SK-N-SH treated with all-trans-retinoic acid at 6 μM for 48 hours (cell line): ENCODE measurements at regions not wholly inside any gene's neighbourhood (a gene's known extent, or its start where the extent isn't known, plus 50 kb on each side); places are given as distances from the start of the nearest gene placed in this dataset.

Experiments used
- ATAC-seq: fragments of 200-7000 bp; cut with Tn5 transposase; 3 replicates; pipeline ENCODE4 v1.9.1; 2020; ENCODE audit warnings: mild to moderate bottlenecking, moderate library complexity
- ARNTL ChIP-seq: fragments of 450-650 bp; formaldehyde crosslinking; IDR thresholded peaks from 2 replicates; pipeline ENCODE4 v1.5.0; 2020; ENCODE audit warnings: low read depth, mild to moderate bottlenecking, moderate library complexity, borderline replicate concordance
- CREB5 ChIP-seq: fragments of 250-450 bp; sonication (Bioruptor Pico); IDR thresholded peaks from 2 replicates; pipeline ENCODE4 v1.5.1; 2020; ENCODE audit warnings: low read depth, mild to moderate bottlenecking, moderate library complexity
- CSDC2 ChIP-seq: fragments of 250-450 bp; sonication (Bioruptor Pico); IDR thresholded peaks from 2 replicates; pipeline ENCODE4 v1.5.0; 2020; ENCODE audit warnings: mild to moderate bottlenecking, moderate library complexity
- CSRNP3 ChIP-seq: fragments of 250-450 bp; sonication (Bioruptor Pico); IDR thresholded peaks from 2 replicates; pipeline ENCODE4 v1.5.1; 2021; ENCODE audit warnings: mild to moderate bottlenecking, moderate library complexity
- ESRRG ChIP-seq: fragments of 250-450 bp; sonication (Bioruptor Pico); IDR thresholded peaks from 2 replicates; pipeline ENCODE4 v1.6.1; 2021; ENCODE audit warnings: mild to moderate bottlenecking
- GLIS3 ChIP-seq: fragments of 250-450 bp; sonication (Bioruptor Pico); IDR thresholded peaks from 2 replicates; pipeline ENCODE4 v1.5.0; 2020; ENCODE audit warnings: mild to moderate bottlenecking, moderate library complexity
- ISL1 ChIP-seq: fragments of 250-450 bp; sonication (Bioruptor Pico); IDR thresholded peaks from 2 replicates; pipeline ENCODE4 v2.1.2; 2022; ENCODE audit warnings: mild to moderate bottlenecking, moderate library complexity
- OSR1 ChIP-seq: fragments of 250-450 bp; sonication (Bioruptor Pico); IDR thresholded peaks from 2 replicates; pipeline ENCODE4 v1.8.0; 2022; ENCODE audit warnings: moderate library complexity, mild to moderate bottlenecking, inconsistent platforms
- PATZ1 ChIP-seq: fragments of 250-450 bp; sonication (Bioruptor Pico); IDR thresholded peaks from 2 replicates; pipeline ENCODE4 v1.8.0; 2020; ENCODE audit warnings: mild to moderate bottlenecking, moderate library complexity, borderline replicate concordance
- PPARA ChIP-seq: fragments of 250-450 bp; sonication (Bioruptor Pico); IDR thresholded peaks from 2 replicates; pipeline ENCODE4 v1.5.0; 2020; ENCODE audit warnings: mild to moderate bottlenecking, borderline replicate concordance
- RARB ChIP-seq: fragments of 250-450 bp; sonication (Bioruptor Pico); IDR thresholded peaks from 2 replicates; pipeline ENCODE4 v1.8.0; 2021; ENCODE audit warnings: mild to moderate bottlenecking, moderate library complexity
- SNAI2 ChIP-seq: fragments of 250-450 bp; sonication (Bioruptor Pico); IDR thresholded peaks from 2 replicates; pipeline ENCODE4 v1.5.0; 2020; ENCODE audit warnings: mild to moderate bottlenecking, moderate library complexity
- TCF4 ChIP-seq: fragments of 250-450 bp; sonication (Bioruptor Pico); IDR thresholded peaks from 2 replicates; pipeline ENCODE4 v1.8.0; 2021; ENCODE audit warnings: mild to moderate bottlenecking, moderate library complexity, borderline replicate concordance
- TOX ChIP-seq: fragments of 250-450 bp; sonication (Bioruptor Pico); IDR thresholded peaks from 2 replicates; pipeline ENCODE4 v1.8.0; 2021; ENCODE audit warnings: mild to moderate bottlenecking, moderate library complexity, borderline replicate concordance
- TSHZ2 ChIP-seq: fragments of 250-450 bp; sonication (Bioruptor Pico); IDR thresholded peaks from 2 replicates; pipeline ENCODE4 v1.5.0; 2020; ENCODE audit warnings: mild to moderate bottlenecking, moderate library complexity
- ZC3H10 ChIP-seq: fragments of 250-450 bp; sonication (Bioruptor Pico); IDR thresholded peaks from 2 replicates; pipeline ENCODE4 v1.5.1; 2021; ENCODE audit warnings: mild to moderate bottlenecking, moderate library complexity
- ZFP30 ChIP-seq: fragments of 450-650 bp; formaldehyde crosslinking; IDR thresholded peaks from 2 replicates; pipeline ENCODE4 v1.5.0; 2022; ENCODE audit warnings: mild to moderate bottlenecking, moderate library complexity
- ZNF70 ChIP-seq: fragments of 450-650 bp; formaldehyde crosslinking; IDR thresholded peaks from 2 replicates; pipeline ENCODE4 v1.5.0; 2020; ENCODE audit warnings: mild to moderate bottlenecking, moderate library complexity

GRCh38 chr11:91880660-91881059 lies 344.0 kb upstream of the FAT3 start:
- TF ChIP-seq CREB5 (CRISPR knock-in tag): no peak
- no peak for TF ChIP-seq ZFP30
- TF ChIP-seq OSR1: no peak
- no peak for TF ChIP-seq ARNTL
- TF ChIP-seq ZC3H10 (CRISPR knock-in tag): no peak
- TF ChIP-seq ZNF70 (CRISPR knock-in tag): no peak
- no peak for TF ChIP-seq PPARA (CRISPR knock-in tag)
- no peak for TF ChIP-seq TSHZ2 (CRISPR knock-in tag)
- no peak for TF ChIP-seq CSDC2 (CRISPR knock-in tag)
- no peak for TF ChIP-seq GLIS3 (CRISPR knock-in tag)
- no peak for TF ChIP-seq TCF4
- no peak for TF ChIP-seq PATZ1 (CRISPR knock-in tag)
- no peak for TF ChIP-seq TOX (CRISPR knock-in tag)
- TF ChIP-seq ESRRG: no peak
- ATAC-seq: no peak

GRCh38 chr11:91876746-91877145 lies 347.9 kb upstream of the FAT3 start:
- no peak for TF ChIP-seq PPARA (CRISPR knock-in tag)
- TF ChIP-seq OSR1: no peak
- TF ChIP-seq TSHZ2 (CRISPR knock-in tag): no peak
- TF ChIP-seq CSRNP3: no peak
- no peak for TF ChIP-seq ISL1 (CRISPR knock-in tag)
- TF ChIP-seq CSDC2 (CRISPR knock-in tag): no peak
- TF ChIP-seq ESRRG: no peak
- TF ChIP-seq CREB5 (CRISPR knock-in tag): no peak
- no peak for TF ChIP-seq RARB (CRISPR knock-in tag)
- TF ChIP-seq SNAI2 (CRISPR knock-in tag): no peak
- TF ChIP-seq PATZ1 (CRISPR knock-in tag): no peak
- no peak for TF ChIP-seq ZFP30
- TF ChIP-seq ARNTL: no peak
- TF ChIP-seq ZC3H10 (CRISPR knock-in tag): no peak
- TF ChIP-seq TCF4: no peak
- ATAC-seq: no peak
